ENCODE measurements at regions not wholly inside any gene's neighbourhood (a gene's known extent, or its start where the extent isn't known, plus 50 kb on each side); places are given as distances from the start of the nearest gene placed in this dataset.

DNA sequence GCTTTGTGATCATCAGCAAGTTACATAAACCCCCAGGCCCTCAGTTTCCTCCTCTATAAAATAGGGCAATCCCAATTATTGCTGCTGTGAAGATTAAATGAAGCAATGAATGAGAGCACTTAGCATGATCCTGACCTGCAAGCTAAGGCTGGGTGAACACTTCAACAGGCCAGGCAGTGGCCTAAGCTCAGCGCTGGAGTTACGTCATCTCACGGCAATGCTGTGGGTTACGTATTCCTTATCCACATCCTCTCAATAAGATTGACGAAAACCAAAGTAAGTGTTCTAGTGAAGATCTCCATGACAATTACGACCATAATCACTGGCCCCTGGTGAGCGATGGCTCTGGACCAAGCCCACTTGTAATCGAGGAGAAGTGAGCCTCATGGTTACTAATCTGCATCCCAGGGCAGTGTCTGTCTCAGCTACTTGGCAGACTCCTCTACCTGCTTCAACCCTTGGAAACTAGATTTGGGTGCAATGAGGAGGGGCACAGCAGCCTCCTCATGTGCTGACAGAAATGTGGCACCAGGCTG is 274.1 kb upstream of the ARID1B start:
- TF ChIP-seq POLR2A (IDR thresholded peaks at IDR 0.05; ENCODE audit: low read length), result no peak
- no peak for TF ChIP-seq GATA1 (IDR thresholded peaks at IDR 0.05; ENCODE audit: low read depth, low read length)
